Adrenal gland (tissue), 9 donors: ENCODE measurements at regions not wholly inside any gene's neighbourhood (a gene's known extent, or its start where the extent isn't known, plus 50 kb on each side); places are given as distances from the start of the nearest gene placed in this dataset.

Experiments
- DNase-seq, 7 donors: peaks; one replicate each; pipeline ENCODE4 v3.0.0-alpha.2; 2019 to 2020
- H3K27ac ChIP-seq, 5 donors: fragments of 200-600 bp; sonication (generic) in 4 of 5; 1 replicate in 3 of 5; 2 replicates in 2 of 5; pipeline versions ENCODE4 v1.5.1 to v1.8.0; 2016 to 2020; ENCODE audit warnings: mild to moderate bottlenecking in 1 of 5
- H3K27me3 ChIP-seq: fragments of 200-600 bp; 2 replicates; pipeline ENCODE4 v1.8.0; 2021
- H3K36me3 ChIP-seq, 2 donors: fragments of 200-600 bp; replicated peaks in 1 of 2; 1 replicate in 1 of 2; 2 replicates in 1 of 2; pipeline versions ENCODE4 v1.5.1 to v1.8.0; 2018 to 2022
- H3K4me1 ChIP-seq, 2 donors: fragments of 200-600 bp; replicated peaks in 1 of 2; 1 replicate in 1 of 2; 2 replicates in 1 of 2; pipeline versions ENCODE4 v1.5.1 to v1.8.0; 2018 to 2021
- H3K4me3 ChIP-seq, 4 donors: fragments of 200-600 bp; sonication (generic) in 3 of 4; one replicate each; pipeline ENCODE4 v1.5.1; 2016 to 2018
- H3K9me3 ChIP-seq, 3 donors: fragments of 200-600 bp; sonication (generic) in 1 of 3; replicated peaks in 1 of 3; 1 replicate in 2 of 3; 2 replicates in 1 of 3; pipeline versions ENCODE4 v1.5.1 to v1.8.0; 2016 to 2021
- CTCF ChIP-seq, 6 experiments: fragments of 450-650 bp in 4 of 6; fragments of 200-600 bp in 2 of 6; sonication (generic) in 1 of 6; IDR thresholded peaks; 1 replicate in 5 of 6; 2 replicates in 1 of 6; pipeline versions ENCODE4 v1.5.1 to v1.8.0; 2016 to 2021; ENCODE audit warnings: antibody characterized with exemption in 6 of 6, mild to moderate bottlenecking in 2 of 6, moderate library complexity in 1 of 6
- POLR2A ChIP-seq, 2 donors: fragments of 450-650 bp; IDR thresholded peaks; one replicate each; pipeline ENCODE4 v1.6.1; 2017; ENCODE audit warnings: antibody characterized with exemption in 2 of 2, mild to moderate bottlenecking in 2 of 2, moderate library complexity in 1 of 2
- WGBS, 4 donors: extraction: QIAGEN DNeasy Blood & Tissue Kit in 2 of 4; methylation state at CpG; one replicate each; pipeline versions ENCODE4 v1.1.5 to v1.1.7; 2013 to 2017; 5-methylcytosine and 5-hydroxymethylcytosine counted together
- intact Hi-C, 2 donors: fragments of 100-400 bp; cut with DNase I; formaldehyde crosslinking; loops; one replicate each; pipeline versions ENCODE4 v1.14.1 to v1.15.0; 2022 to 2023
- donor health status: healthy with polysubstance abuse.
- donor health status: Bipolar disorder and iron deficiency.
- donor health status: DM: yes; HTN: yes; CAD: no.
- donor health status: DM: no; HTN: no; CAD: no.
- donor health status: DM: no; HTN: no; CAD: no.

GRCh38 chr4:138032222-138032621 lies 209.9 kb downstream of the SLC7A11 start:
- H3K27me3 ChIP-seq = no peaks in the 10 kb centered on the region
- H3K27ac ChIP-seq = no peak overlapping the region
- no peaks in the 10 kb centered on the region for H3K9me3 ChIP-seq
- H3K4me1 ChIP-seq = no peaks in the 10 kb centered on the region
- no peak overlapping the region for H3K4me3 ChIP-seq
- no peaks in the 10 kb centered on the region for H3K36me3 ChIP-seq
- TF ChIP-seq POLR2A (IDR thresholded peaks at IDR 0.05) (no peak), CTCF (IDR thresholded peaks at IDR 0.05) (no peak)
- DNase-seq = no peak
- intact Hi-C loops = loop anchor here in 1 of 2 donors (5.0 kb wide), 1 partner anchor 840 kb away; no protein-coding TSS in a partner anchor

- H3K4me1 ChIP-seq = no peaks in the 10 kb centered on the region
- intact Hi-C loops = loop anchor here in 1 of 2 donors (5.0 kb wide), 1 partner anchor 842 kb away; no protein-coding TSS in a partner anchor
- H3K4me3 ChIP-seq = no peak overlapping the region
- WGBS, 4 donors = 78 to 91% (median 85%) methylated on average over 3 of the region's 3 CpGs
- H3K27me3 ChIP-seq = no peaks in the 10 kb centered on the region
- DNase-seq = no peak
- no peak overlapping the region for H3K27ac ChIP-seq
- no peaks in the 10 kb centered on the region for H3K36me3 ChIP-seq
- H3K9me3 ChIP-seq = no peaks in the 10 kb centered on the region
- TF ChIP-seq CTCF (IDR thresholded peaks at IDR 0.05) (no peak), POLR2A (IDR thresholded peaks at IDR 0.05) (no peak)
Measured at GRCh38 chr4:138030375-138030774, 211.8 kb downstream of the SLC7A11 start.

- H3K36me3 ChIP-seq = no peaks in the 10 kb centered on the region
- H3K27me3 ChIP-seq = no peaks in the 10 kb centered on the region
- intact Hi-C loops = no loop called here
- H3K4me1 ChIP-seq = no peaks in the 10 kb centered on the region
- WGBS, 4 donors = 50 to 73% (median 68%) methylated on average over 1 of the region's 1 CpG
- no peak for DNase-seq
- H3K9me3 ChIP-seq = no peaks in the 10 kb centered on the region
- no peak overlapping the region for H3K27ac ChIP-seq
- TF ChIP-seq POLR2A (IDR thresholded peaks at IDR 0.05) = no peak
- no peak for TF ChIP-seq CTCF (IDR thresholded peaks at IDR 0.05)
- no peak overlapping the region for H3K4me3 ChIP-seq
Measured at GRCh38 chr4:138028923-138029322, 213.2 kb downstream of the SLC7A11 start.

- Histone ChIP-seq H3K4me1 (no peaks in the 10 kb centered on the region), H3K4me3 (no peak overlapping the region), H3K9me3 (no peaks in the 10 kb centered on the region), H3K27me3 (no peaks in the 10 kb centered on the region), H3K27ac (no peak overlapping the region), H3K36me3 (no peaks in the 10 kb centered on the region)
- no peak for DNase-seq
- WGBS, 4 donors = 51 to 55% (median 52%) methylated on average over 3 of the region's 3 CpGs
- intact Hi-C loops = no loop called here
- TF ChIP-seq CTCF (IDR thresholded peaks at IDR 0.05) (no peak), POLR2A (IDR thresholded peaks at IDR 0.05) (no peak)
Measured at GRCh38 chr4:138021139-138021830, 220.9 kb downstream of the SLC7A11 start.
